Fibroblast of skin of left biceps (primary cell): ENCODE measurements at regions not wholly inside any gene's neighbourhood (a gene's known extent, or its start where the extent isn't known, plus 50 kb on each side); places are given as distances from the start of the nearest gene placed in this dataset.
"Not testable (repeated sequence)": the region's sequence is repeated elsewhere in the genome, so short reads cannot be mapped to it uniquely, and the experiment has no call there.

Experiments used
- DNase-seq, 2 experiments: peaks; one replicate each; pipeline ENCODE4 v3.0.0-alpha.2; 2013; ENCODE audit warnings: low read depth in 2 of 2

DNA sequence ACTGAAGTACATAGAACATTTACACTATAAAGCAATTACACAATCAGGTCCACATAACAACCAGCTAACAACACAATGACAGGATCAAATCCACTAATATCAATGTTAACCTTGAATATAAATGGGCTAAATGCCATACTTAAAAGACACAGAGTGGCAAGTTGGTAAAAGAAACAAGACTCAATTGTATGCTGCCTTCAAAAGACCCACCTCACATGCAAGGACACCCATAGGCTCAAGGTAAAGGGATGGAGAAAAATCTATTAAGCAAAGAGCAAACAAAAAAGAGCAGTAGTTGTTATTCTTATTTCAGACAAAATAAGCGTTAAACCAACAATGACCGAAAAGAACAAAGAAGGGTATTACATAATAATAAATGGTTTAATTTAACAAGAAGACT, 183.3 kb downstream of the PYDC2 start:
- no peak for DNase-seq

GRCh38 chr3:191646242-191646641, 185.3 kb downstream of the PYDC2 start:
- no peak for DNase-seq

GRCh38 chr3:191648787-191649186, 187.8 kb downstream of the PYDC2 start:
- no peak for DNase-seq

DNA sequence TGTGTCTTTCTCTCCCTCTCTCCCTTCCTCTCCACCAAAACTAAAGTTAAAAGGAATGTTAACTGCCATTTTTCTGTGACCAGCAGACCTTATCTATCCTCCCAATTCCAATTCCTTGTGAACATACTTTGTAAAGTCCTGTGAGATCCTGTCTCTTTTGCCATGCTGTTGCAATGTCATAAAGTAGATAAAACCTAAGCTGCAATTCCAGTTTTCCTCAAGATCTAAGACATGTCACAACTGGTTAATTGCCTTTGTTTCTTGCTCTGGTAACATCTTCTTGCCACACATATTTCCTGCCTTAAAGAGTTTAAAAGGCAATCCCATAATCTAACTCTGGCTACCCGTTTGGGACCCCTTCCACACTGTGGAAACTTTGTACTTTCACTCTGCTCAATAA, 188.7 kb downstream of the PYDC2 start:
- DNase-seq, result no peak

- DNase-seq, result not testable (repeated sequence)
Observed at GRCh38 chr3:191658781-191659419, 197.9 kb downstream of the PYDC2 start.

- DNase-seq, result not testable (repeated sequence)
Observed at GRCh38 chr3:191662150-191662549, 201.2 kb downstream of the PYDC2 start.

DNA sequence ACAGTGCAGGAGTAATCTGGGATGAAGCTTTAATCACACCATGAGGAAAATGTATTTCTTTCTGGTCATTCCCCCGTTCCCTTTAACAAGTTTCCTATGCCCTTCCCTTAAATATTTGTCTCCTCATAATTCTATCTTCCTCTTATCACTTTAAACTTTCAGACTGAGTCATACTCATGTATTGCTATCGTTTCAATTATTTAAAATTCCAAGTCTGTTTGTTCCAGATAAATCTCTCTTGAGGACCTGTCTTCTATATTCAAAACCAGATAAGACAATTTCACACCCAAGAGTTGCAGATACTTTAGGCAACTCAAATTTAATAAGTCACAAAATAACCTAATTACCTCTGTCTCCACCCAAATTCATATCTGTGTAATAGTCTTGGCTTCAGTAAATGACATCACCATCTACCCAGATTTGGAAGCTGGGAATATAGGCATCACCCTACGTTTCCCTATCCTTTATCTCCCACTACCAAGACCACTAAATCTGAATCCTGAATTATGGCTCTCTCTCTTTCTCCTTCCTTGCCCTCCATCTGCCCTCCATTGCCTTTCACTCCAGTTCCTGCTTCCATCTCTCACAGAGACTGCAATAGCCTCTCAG, 220.1 kb downstream of the PYDC2 start:
- peak; percentile 17 to 18 for DNase-seq

- no peak for DNase-seq
Observed at GRCh38 chr3:191682961-191683360, 222.0 kb downstream of the PYDC2 start.

GRCh38 chr3:191686626-191687025, 225.7 kb downstream of the PYDC2 start:
- DNase-seq, result no peak

- no peak for DNase-seq
Observed at GRCh38 chr3:191688756-191689433, 227.9 kb downstream of the PYDC2 start.

DNA sequence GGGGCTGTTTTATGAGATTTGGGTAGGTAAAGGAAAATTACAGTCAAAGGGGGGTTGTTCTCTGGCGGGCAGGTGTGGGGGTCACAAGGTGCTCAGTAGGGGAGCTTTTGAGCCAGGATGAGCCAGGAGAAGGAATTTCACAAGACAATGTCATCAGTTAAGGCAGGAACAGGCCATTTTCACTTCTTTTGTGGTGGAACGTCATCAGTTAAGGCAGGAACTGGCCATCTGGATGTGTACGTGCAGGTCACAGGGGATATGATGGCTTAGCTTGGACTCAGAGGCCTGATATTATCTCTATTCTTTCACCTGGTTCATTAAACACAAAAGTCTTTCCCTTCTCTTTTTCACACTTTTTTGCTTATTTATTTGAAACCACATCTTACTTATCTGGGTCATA, 230.2 kb downstream of the PYDC2 start:
- not testable (repeated sequence) for DNase-seq

DNA sequence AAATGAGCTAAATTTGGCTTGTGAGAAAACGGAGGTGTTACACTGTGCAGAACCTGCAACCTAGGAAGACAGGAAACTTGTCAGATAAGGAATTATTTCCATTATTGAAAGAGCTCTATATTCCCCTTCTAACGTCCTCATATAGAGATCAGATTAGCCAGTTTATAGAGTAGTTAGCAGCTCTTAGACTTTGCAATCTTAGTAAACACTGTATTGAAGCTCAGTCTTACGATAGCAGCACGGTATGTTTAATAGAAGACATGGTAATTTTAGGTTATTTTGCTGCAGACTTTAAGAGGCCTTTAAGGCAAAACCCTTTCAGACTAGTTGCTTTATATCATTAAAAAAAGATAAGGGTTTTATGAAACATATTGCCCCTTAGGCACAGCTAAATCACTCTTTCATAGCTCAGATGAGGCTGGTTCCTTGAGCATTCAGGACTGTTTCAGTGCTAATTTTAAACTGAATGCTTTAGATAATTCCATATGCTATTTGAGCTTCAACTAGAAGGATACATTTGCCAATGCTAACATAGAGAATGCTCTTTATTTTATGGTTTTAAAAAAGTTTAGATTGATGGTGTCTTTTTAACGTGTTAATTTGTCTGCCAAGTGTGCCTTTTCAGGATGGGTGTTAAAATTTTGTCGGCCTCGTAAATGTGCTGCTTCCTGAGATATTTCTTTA, 234.3 kb downstream of the PYDC2 start:
- DNase-seq, result no peak

DNA sequence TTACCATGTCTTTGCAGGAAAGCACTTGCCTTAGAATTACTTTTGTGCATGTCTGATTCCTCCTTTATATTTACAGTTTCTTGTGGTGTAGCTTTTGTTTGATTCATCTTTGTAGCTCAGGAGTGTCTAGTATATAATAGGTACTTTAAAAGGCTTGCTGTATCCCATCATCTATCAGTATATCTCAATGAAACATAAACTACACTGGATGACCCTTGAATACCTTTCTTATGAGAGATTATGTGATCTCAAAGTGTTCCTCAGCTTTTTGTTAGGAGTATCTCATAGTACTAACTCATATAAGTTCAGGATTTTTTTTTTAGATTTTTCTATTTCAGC, 234.8 kb downstream of the PYDC2 start:
- DNase-seq, result no peak

DNA sequence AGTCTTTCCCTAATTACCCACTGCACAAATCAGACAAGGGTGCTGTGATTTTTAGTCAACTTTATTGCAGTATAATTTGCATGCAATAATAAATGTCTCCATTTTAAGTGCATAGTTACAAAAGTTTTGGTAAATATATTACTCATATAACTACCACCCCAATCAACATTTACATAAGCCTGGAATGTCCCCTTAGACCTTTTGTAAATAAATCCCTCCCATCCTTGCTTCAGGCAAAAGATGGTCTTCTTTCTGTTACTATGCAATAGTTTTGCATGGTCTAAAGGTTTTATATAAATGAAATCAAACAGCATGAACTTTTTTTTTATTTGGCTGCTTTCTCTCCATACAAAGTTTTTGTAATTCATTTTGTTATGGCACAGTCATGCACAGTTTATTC, 235.4 kb downstream of the PYDC2 start:
- DNase-seq, result no peak

GRCh38 chr3:191699546-191699945, 238.6 kb downstream of the PYDC2 start:
- no peak for DNase-seq

DNA sequence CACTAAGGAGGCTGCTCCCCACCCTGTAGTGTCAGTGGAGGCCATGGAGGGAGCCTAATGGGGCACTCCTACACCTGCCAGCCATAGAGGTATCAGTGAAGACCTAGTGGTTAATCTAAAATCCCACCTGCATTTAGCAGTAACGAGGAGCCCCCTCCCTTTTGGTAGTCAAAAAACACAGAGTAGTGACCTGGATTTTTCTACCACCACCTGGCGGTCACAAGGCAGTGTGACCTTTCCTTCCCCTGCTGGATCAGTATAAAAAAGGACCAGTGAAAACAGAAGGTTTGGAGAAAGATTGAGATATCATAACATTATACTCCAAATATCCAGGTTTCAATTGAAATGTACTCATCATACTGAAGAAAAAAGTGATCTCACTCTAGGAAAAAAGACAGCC, 241.2 kb downstream of the PYDC2 start:
- DNase-seq, result no peak

GRCh38 chr3:191707817-191708216, 246.9 kb downstream of the PYDC2 start:
- DNase-seq, result no peak

DNA sequence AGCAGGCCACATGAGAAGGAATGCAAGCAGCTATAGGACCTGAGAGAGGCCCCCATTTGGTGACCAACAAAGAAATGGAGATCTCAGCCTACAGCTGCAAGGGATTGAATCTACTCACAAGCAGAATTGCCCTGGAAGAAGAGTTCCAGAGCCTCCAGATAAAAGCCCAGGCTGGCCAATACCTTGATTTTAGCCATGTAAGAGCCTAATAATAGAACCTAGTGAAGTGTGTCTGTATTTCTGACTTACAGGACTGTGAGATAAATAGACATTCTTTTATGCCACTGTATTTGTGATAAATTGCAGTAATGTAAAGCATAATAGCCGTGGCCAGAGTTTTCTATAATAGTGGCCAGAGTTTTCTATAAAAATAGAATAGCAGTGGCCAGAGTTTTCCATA, 254.6 kb downstream of the PYDC2 start:
- DNase-seq, result no peak

- DNase-seq, result no peak
Observed at GRCh38 chr3:191721390-191721861, 260.5 kb downstream of the PYDC2 start.

GRCh38 chr3:191721990-191722389, 261.0 kb downstream of the PYDC2 start:
- DNase-seq, result no peak

GRCh38 chr3:191727338-191727737, 266.4 kb downstream of the PYDC2 start:
- DNase-seq, result no peak

- no peak for DNase-seq
Observed at GRCh38 chr3:191728186-191728585, 267.2 kb downstream of the PYDC2 start.

DNA sequence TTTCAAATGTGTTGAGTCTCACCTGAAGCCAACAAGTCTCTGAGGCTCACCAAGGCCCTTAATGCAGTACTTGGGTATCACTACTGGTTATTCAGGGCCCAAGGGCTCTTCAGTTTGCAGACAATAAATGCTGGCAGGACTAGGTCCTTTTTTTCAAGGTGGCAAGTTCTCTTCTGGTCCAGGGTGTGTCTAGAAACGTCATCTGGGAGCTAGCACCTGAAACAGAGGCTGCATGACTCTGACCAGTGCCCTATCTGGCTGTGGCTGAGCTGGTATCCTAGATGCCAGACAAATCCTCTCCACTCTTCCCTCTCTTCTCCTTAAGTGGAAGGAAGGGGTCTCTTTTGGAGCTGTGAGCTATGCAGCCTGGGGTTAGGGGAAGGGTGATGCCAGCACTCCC, 276.8 kb downstream of the PYDC2 start:
- DNase-seq, result no peak
